Neuronal stem cell (in vitro differentiated cells): ENCODE measurements at regions not wholly inside any gene's neighbourhood (a gene's known extent, or its start where the extent isn't known, plus 50 kb on each side); places are given as distances from the start of the nearest gene placed in this dataset.

Source experiments
- DNase-seq: peaks from one replicate; pipeline ENCODE4 v3.0.0-alpha.2; 2013; ENCODE audit warnings: low spot score
- H2AFZ ChIP-seq: one replicate; pipeline ENCODE4 v1.6.1; 2013; ENCODE audit warnings: mild to moderate bottlenecking, low read length, inconsistent platforms
- H2AK5ac ChIP-seq: 2 replicates; pipeline ENCODE4 v1.6.1; 2013; ENCODE audit warnings: low read depth, mild to moderate bottlenecking, inconsistent platforms, low read length, moderate library complexity, mixed read lengths
- H2BK120ac ChIP-seq: 2 replicates; pipeline ENCODE4 v1.6.1; 2013; ENCODE audit warnings: low read depth, mild to moderate bottlenecking, inconsistent platforms, low read length, moderate library complexity, mixed read lengths
- H2BK12ac ChIP-seq: one replicate; pipeline ENCODE4 v1.6.1; 2013; ENCODE audit warnings: low read length, inconsistent platforms
- H2BK15ac ChIP-seq: 2 replicates; pipeline ENCODE4 v1.6.1; 2013; ENCODE audit warnings: mild to moderate bottlenecking, low read length, inconsistent platforms, mixed read lengths
- H2BK5ac ChIP-seq: one replicate; pipeline ENCODE4 v1.6.1; 2013; ENCODE audit warnings: inconsistent platforms, mild to moderate bottlenecking, low read length, moderate library complexity
- H3K14ac ChIP-seq: one replicate; pipeline ENCODE4 v1.6.1; 2013; ENCODE audit warnings: low read length, inconsistent platforms
- H3K18ac ChIP-seq: 2 replicates; pipeline ENCODE4 v1.6.1; 2013; ENCODE audit warnings: low read length, inconsistent platforms
- H3K23ac ChIP-seq: 2 replicates; pipeline ENCODE4 v1.6.1; 2013; ENCODE audit warnings: low read depth, mild to moderate bottlenecking, mixed read lengths, low read length, inconsistent platforms; ENCODE audit not compliant: poor library complexity
- H3K27ac ChIP-seq: replicated peaks from 3 replicates; pipeline ENCODE4 v1.5.1; 2013; ENCODE audit warnings: low read length, inconsistent platforms
- H3K27me3 ChIP-seq, 3 experiments: 2 replicates each; pipeline ENCODE4 v1.6.1; 2013; ENCODE audit warnings: low read length in 3 of 3, mild to moderate bottlenecking in 2 of 3, inconsistent platforms in 1 of 3, low read depth in 1 of 3, mixed read lengths in 1 of 3, moderate library complexity in 1 of 3; ENCODE audit not compliant: control insufficient read depth in 3 of 3, insufficient read depth in 3 of 3
- H3K36me3 ChIP-seq, 2 donors: replicated peaks in 1 of 2; 2 replicates each; pipeline ENCODE4 v1.6.1; 2013; ENCODE audit warnings: low read length in 2 of 2; ENCODE audit not compliant: control insufficient read depth in 2 of 2, insufficient read depth in 2 of 2
- H3K4ac ChIP-seq: 2 replicates; pipeline ENCODE4 v1.6.1; 2013; ENCODE audit warnings: inconsistent platforms, mild to moderate bottlenecking, low read length, moderate library complexity
- H3K4me1 ChIP-seq, 2 donors: 1 replicate in 1 of 2; 2 replicates in 1 of 2; pipeline ENCODE4 v1.6.1; 2013; ENCODE audit warnings: low read length in 2 of 2, low read depth in 1 of 2; ENCODE audit not compliant: control insufficient read depth in 2 of 2, insufficient read depth in 1 of 2
- H3K4me2 ChIP-seq: one replicate; pipeline ENCODE4 v1.6.1; 2013; ENCODE audit warnings: mild to moderate bottlenecking, low read length, inconsistent platforms; ENCODE audit not compliant: insufficient read depth, poor library complexity, severe bottlenecking
- H3K4me3 ChIP-seq, 2 donors: 2 replicates each; pipeline ENCODE4 v1.5.1; 2013; ENCODE audit warnings: low read length in 2 of 2, mild to moderate bottlenecking in 2 of 2, inconsistent platforms in 1 of 2, moderate library complexity in 1 of 2
- H3K79me1 ChIP-seq: one replicate; pipeline ENCODE4 v1.6.1; 2013; ENCODE audit warnings: low read depth, mild to moderate bottlenecking, inconsistent platforms, low read length, moderate library complexity
- H3K9ac ChIP-seq: one replicate; pipeline ENCODE4 v1.6.1; 2013; ENCODE audit warnings: mild to moderate bottlenecking, low read depth, low read length, inconsistent platforms; ENCODE audit not compliant: poor library complexity
- H3K9me3 ChIP-seq, 2 donors: replicated peaks in 1 of 2; 2 replicates each; pipeline versions ENCODE3 to v1.6.1; 2013; ENCODE audit warnings: low read length in 2 of 2, mild to moderate bottlenecking in 2 of 2, inconsistent platforms in 1 of 2, low read depth in 1 of 2, mixed read lengths in 1 of 2, moderate library complexity in 1 of 2; ENCODE audit not compliant: control insufficient read depth in 2 of 2, insufficient read depth in 1 of 2
- H4K8ac ChIP-seq: one replicate; pipeline ENCODE4 v1.6.1; 2013; ENCODE audit warnings: low read depth, mild to moderate bottlenecking, inconsistent platforms, low read length, moderate library complexity
- H4K91ac ChIP-seq: one replicate; pipeline ENCODE4 v1.6.1; 2013; ENCODE audit warnings: low read length, low read depth, mild to moderate bottlenecking, inconsistent platforms; ENCODE audit not compliant: poor library complexity
- WGBS, 2 donors: extraction: QIAGEN DNeasy Blood & Tissue Kit; methylation state at CpG; one replicate each; pipeline ENCODE4 v1.1.7; 2013; ENCODE audit warnings: missing lambda C conversion rate in 2 of 2, mixed read lengths in 1 of 2; ENCODE audit not compliant: insufficient read length in 2 of 2, insufficient replicate concordance in 1 of 2; ENCODE audit errors: extremely low coverage in 2 of 2; 5-methylcytosine and 5-hydroxymethylcytosine counted together

GRCh38 chr1:181206513-181206912, 118.0 kb downstream of the IER5 start:
- Histone ChIP-seq H3K27ac (no peak overlapping the region), H2BK12ac (peak overlapping the region; percentile 4), H3K14ac (no peak overlapping the region), H3K36me3 (no peaks in the 10 kb centered on the region), H3K27me3 (peaks cover 0 to 23% (median 0%) of the 10 kb centered on the region in 3 experiments), H2AFZ (no peak overlapping the region), H3K4me1 (peaks cover 0 to 6% of the 10 kb centered on the region in 2 donors), H3K9me3 (no peaks in the 10 kb centered on the region), H2AK5ac (no peak overlapping the region), H3K23ac (no peak overlapping the region), H2BK15ac (peak overlapping the region; percentile 4), H4K91ac (no peak overlapping the region), H3K79me1 (no peaks in the 10 kb centered on the region), H4K8ac (no peak overlapping the region), H2BK120ac (no peak overlapping the region), H3K4ac (no peak overlapping the region), H3K4me2 (no peak overlapping the region), H3K9ac (no peak overlapping the region), H3K4me3 (peak overlapping the region in 1 of 2 donors; percentile 30), H2BK5ac (no peak overlapping the region), H3K18ac (peak overlapping the region; percentile 62)
- DNase-seq, result no peak
- WGBS, 2 donors, result no CpG with 5 or more reads among the region's 8 CpGs

GRCh38 chr1:181206979-181207790, 118.7 kb downstream of the IER5 start:
- no peak overlapping the region for H3K4me3 ChIP-seq
- H3K9ac ChIP-seq, result peak overlapping the region; percentile 37
- H2AK5ac ChIP-seq, result no peak overlapping the region
- peak overlapping the region; percentile 4 for H2BK15ac ChIP-seq
- H3K14ac ChIP-seq, result no peak overlapping the region
- no peak overlapping the region for H2BK12ac ChIP-seq
- H3K18ac ChIP-seq, result peak overlapping the region; percentile 66
- H3K27ac ChIP-seq, result no peak overlapping the region
- no peaks in the 10 kb centered on the region for H3K79me1 ChIP-seq
- no peaks in the 10 kb centered on the region for H3K36me3 ChIP-seq
- no CpG with 5 or more reads among the region's 19 CpGs for WGBS, 2 donors
- no peak overlapping the region for H3K23ac ChIP-seq
- no peak for DNase-seq
- no peak overlapping the region for H2BK5ac ChIP-seq
- no peak overlapping the region for H2BK120ac ChIP-seq
- H4K91ac ChIP-seq, result no peak overlapping the region
- H3K4me2 ChIP-seq, result no peak overlapping the region
- H3K9me3 ChIP-seq, result no peaks in the 10 kb centered on the region
- no peak overlapping the region for H2AFZ ChIP-seq
- peaks cover 0 to 23% (median 0%) of the 10 kb centered on the region in 3 experiments for H3K27me3 ChIP-seq
- peaks cover 0 to 6% of the 10 kb centered on the region in 2 donors for H3K4me1 ChIP-seq
- H4K8ac ChIP-seq, result no peak overlapping the region
- H3K4ac ChIP-seq, result no peak overlapping the region

- Histone ChIP-seq H4K8ac (no peak overlapping the region), H2AFZ (no peak overlapping the region), H3K36me3 (no peaks in the 10 kb centered on the region), H2AK5ac (no peak overlapping the region), H3K4me3 (no peak overlapping the region), H3K4me2 (no peak overlapping the region), H2BK12ac (no peak overlapping the region), H3K27me3 (peaks cover 0 to 23% (median 0%) of the 10 kb centered on the region in 3 experiments), H3K23ac (no peak overlapping the region), H3K4ac (no peak overlapping the region), H3K18ac (no peak overlapping the region), H3K27ac (no peak overlapping the region), H4K91ac (no peak overlapping the region), H3K9ac (no peak overlapping the region), H3K4me1 (peaks cover 0 to 6% of the 10 kb centered on the region in 2 donors), H2BK120ac (no peak overlapping the region), H2BK15ac (no peak overlapping the region), H3K9me3 (no peaks in the 10 kb centered on the region), H3K79me1 (no peaks in the 10 kb centered on the region), H2BK5ac (no peak overlapping the region), H3K14ac (no peak overlapping the region)
- no peak for DNase-seq
- no CpG with 5 or more reads among the region's 6 CpGs for WGBS, 2 donors
Observed at GRCh38 chr1:181208083-181208482, 119.6 kb downstream of the IER5 start.

- H3K27me3 ChIP-seq, result peaks cover 0 to 23% (median 0%) of the 10 kb centered on the region in 3 experiments
- no peaks in the 10 kb centered on the region for H3K79me1 ChIP-seq
- no peak overlapping the region for H2BK15ac ChIP-seq
- H3K18ac ChIP-seq, result no peak overlapping the region
- no peak overlapping the region for H2AFZ ChIP-seq
- no peak overlapping the region for H3K4ac ChIP-seq
- H3K36me3 ChIP-seq, result no peaks in the 10 kb centered on the region
- H3K9ac ChIP-seq, result no peak overlapping the region
- H3K23ac ChIP-seq, result no peak overlapping the region
- no peaks in the 10 kb centered on the region for H3K9me3 ChIP-seq
- peaks cover 0 to 6% of the 10 kb centered on the region in 2 donors for H3K4me1 ChIP-seq
- H3K4me3 ChIP-seq, result no peak overlapping the region
- H4K8ac ChIP-seq, result no peak overlapping the region
- H2BK120ac ChIP-seq, result no peak overlapping the region
- H4K91ac ChIP-seq, result no peak overlapping the region
- H2BK5ac ChIP-seq, result no peak overlapping the region
- no peak overlapping the region for H3K27ac ChIP-seq
- no peak overlapping the region for H2AK5ac ChIP-seq
- WGBS, 2 donors, result no CpG with 5 or more reads among the region's 5 CpGs
- no peak overlapping the region for H2BK12ac ChIP-seq
- no peak for DNase-seq
- no peak overlapping the region for H3K4me2 ChIP-seq
- no peak overlapping the region for H3K14ac ChIP-seq
Observed at GRCh38 chr1:181208967-181209366, 120.5 kb downstream of the IER5 start.
